Caco-2 (cell line): ENCODE measurements at regions not wholly inside any gene's neighbourhood (a gene's known extent, or its start where the extent isn't known, plus 50 kb on each side); places are given as distances from the start of the nearest gene placed in this dataset.

Source experiments
- BruUV-seq: library from RNA; stranded (reverse); fragments of 400-500 nt; replicated peaks from 2 replicates; lab custom pipeline; 2021; lab: Mats Ljungman, UMichigan
- CTCF ChIA-PET: fragments of 300-600 bp; sonication (Branson Sonifier 250); formaldehyde crosslinking; loops from one replicate; lab custom pipeline; 2022; ENCODE audit warnings: antibody characterized with exemption; lab: Charles Lee
- POLR2A ChIA-PET: fragments of 300-600 bp; sonication (Branson Sonifier 250); formaldehyde crosslinking; loops from one replicate; lab custom pipeline; 2022; ENCODE audit warnings: antibody characterized with exemption; lab: Charles Lee
- DNase-seq, 2 experiments: peaks; one replicate each; pipeline versions ENCODE4 v3.0.0 to v3.0.0-alpha.2; 2020 to 2022
- H3K27me3 ChIP-seq: replicated peaks from 2 replicates; pipeline ENCODE4 v1.6.0; 2011; ENCODE audit warnings: low read length; ENCODE audit not compliant: control insufficient read depth, insufficient read depth
- H3K36me3 ChIP-seq: 2 replicates; pipeline ENCODE4 v1.5.1; 2011; ENCODE audit warnings: low read length; ENCODE audit not compliant: control insufficient read depth, insufficient read depth
- H3K4me1 ChIP-seq: fragments of 250-450 bp; sonication (Bioruptor Pico); 2 replicates; pipeline ENCODE4 v1.5.1; 2020; ENCODE audit warnings: mild to moderate bottlenecking
- H3K4me3 ChIP-seq: 2 replicates; pipeline ENCODE4 v1.5.1; 2011; ENCODE audit warnings: low read depth, mild to moderate bottlenecking, control low read depth, low read length
- H3K9me3 ChIP-seq: fragments of 250-450 bp; sonication (Bioruptor Pico); 2 replicates; pipeline ENCODE4 v1.5.1; 2020; ENCODE audit warnings: mild to moderate bottlenecking, moderate library complexity
- H3K27ac Mint-ChIP-seq: one replicate; pipeline ENCODE4 v1.8.0; 2022; ENCODE audit warnings: mixed read lengths; ENCODE audit not compliant: unreplicated experiment
- H3K27me3 Mint-ChIP-seq: one replicate; pipeline ENCODE4 v1.8.0; 2022; ENCODE audit warnings: mixed read lengths; ENCODE audit not compliant: insufficient read depth, unreplicated experiment
- H3K36me3 Mint-ChIP-seq: one replicate; pipeline ENCODE4 v1.8.0; 2022; ENCODE audit warnings: mild to moderate bottlenecking, mixed read lengths; ENCODE audit not compliant: insufficient read depth, unreplicated experiment
- H3K4me1 Mint-ChIP-seq: one replicate; pipeline ENCODE4 v1.8.0; 2022; ENCODE audit warnings: low read depth, mixed read lengths; ENCODE audit not compliant: unreplicated experiment
- H3K4me3 Mint-ChIP-seq: one replicate; pipeline ENCODE4 v1.8.0; 2022; ENCODE audit warnings: mild to moderate bottlenecking, moderate library complexity, mixed read lengths; ENCODE audit not compliant: unreplicated experiment
- H3K9me3 Mint-ChIP-seq: one replicate; pipeline ENCODE4 v1.8.0; 2022; ENCODE audit warnings: mixed read lengths; ENCODE audit not compliant: unreplicated experiment
- intact Hi-C: fragments of 100-400 bp; cut with micrococcal nuclease; formaldehyde crosslinking; loops from one replicate; pipeline ENCODE4 v1.10.0; 2022; ENCODE audit not compliant: unreplicated experiment
- TF ChIP-seq, protein P1 (sequence below), 2 experiments: fragments of 200-600 bp in 1 of 2; IDR thresholded peaks; 1 replicate in 1 of 2; 2 replicates in 1 of 2; pipeline versions ENCODE4 v1.5.1 to v1.8.0; 2011 to 2022; ENCODE audit warnings: antibody characterized with exemption in 1 of 2, control low read depth in 1 of 2, inconsistent platforms in 1 of 2, low read depth in 1 of 2, low read length in 1 of 2, mild to moderate bottlenecking in 1 of 2, moderate library complexity in 1 of 2; ENCODE audit not compliant: insufficient read depth in 1 of 2, severe bottlenecking in 1 of 2, unreplicated experiment in 1 of 2

DNA sequence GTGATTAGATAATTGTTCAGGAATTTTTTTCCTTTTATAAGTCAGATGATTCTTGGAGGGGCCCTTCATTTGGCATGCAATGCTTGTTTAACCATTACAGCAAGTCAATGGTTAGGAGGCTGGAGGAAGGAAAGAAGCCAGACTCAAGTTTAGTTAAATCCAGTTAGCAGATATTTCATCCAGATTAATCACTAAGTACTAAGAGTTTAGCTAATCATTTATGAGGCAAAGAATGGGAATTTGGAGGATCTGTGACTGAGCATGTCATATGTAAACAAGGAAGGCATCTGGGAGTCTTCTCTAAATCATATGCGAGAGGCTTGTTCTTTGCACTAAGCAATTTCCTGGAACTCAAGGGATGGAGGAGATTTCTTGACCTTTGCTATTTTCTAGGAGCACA is 145.3 kb upstream of the SGCD start:
- peaks cover 17% of the 10 kb centered on the region for H3K9me3 Mint-ChIP-seq
- no peak overlapping the region for H3K4me3 Mint-ChIP-seq
- H3K36me3 Mint-ChIP-seq = no peaks in the 10 kb centered on the region
- no peaks in the 10 kb centered on the region for H3K27me3 Mint-ChIP-seq
- no TSS peak for BruUV-seq
- H3K9me3 ChIP-seq = no peaks in the 10 kb centered on the region
- H3K4me1 ChIP-seq = no peaks in the 10 kb centered on the region; the same call in 1 of the 2 replicates
- no peaks in the 10 kb centered on the region for H3K36me3 ChIP-seq
- H3K4me3 ChIP-seq = no peak overlapping the region
- H3K4me1 Mint-ChIP-seq = no peaks in the 10 kb centered on the region
- POLR2A ChIA-PET = no interaction called here
- intact Hi-C loops = no loop called here
- H3K27me3 ChIP-seq = no peaks in the 10 kb centered on the region
- CTCF ChIA-PET = no interaction called here
- DNase-seq = no peak
- no peak overlapping the region for H3K27ac Mint-ChIP-seq
- TF ChIP-seq, protein P1, sequence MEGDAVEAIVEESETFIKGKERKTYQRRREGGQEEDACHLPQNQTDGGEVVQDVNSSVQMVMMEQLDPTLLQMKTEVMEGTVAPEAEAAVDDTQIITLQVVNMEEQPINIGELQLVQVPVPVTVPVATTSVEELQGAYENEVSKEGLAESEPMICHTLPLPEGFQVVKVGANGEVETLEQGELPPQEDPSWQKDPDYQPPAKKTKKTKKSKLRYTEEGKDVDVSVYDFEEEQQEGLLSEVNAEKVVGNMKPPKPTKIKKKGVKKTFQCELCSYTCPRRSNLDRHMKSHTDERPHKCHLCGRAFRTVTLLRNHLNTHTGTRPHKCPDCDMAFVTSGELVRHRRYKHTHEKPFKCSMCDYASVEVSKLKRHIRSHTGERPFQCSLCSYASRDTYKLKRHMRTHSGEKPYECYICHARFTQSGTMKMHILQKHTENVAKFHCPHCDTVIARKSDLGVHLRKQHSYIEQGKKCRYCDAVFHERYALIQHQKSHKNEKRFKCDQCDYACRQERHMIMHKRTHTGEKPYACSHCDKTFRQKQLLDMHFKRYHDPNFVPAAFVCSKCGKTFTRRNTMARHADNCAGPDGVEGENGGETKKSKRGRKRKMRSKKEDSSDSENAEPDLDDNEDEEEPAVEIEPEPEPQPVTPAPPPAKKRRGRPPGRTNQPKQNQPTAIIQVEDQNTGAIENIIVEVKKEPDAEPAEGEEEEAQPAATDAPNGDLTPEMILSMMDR (IDR thresholded peaks at IDR 0.05; ENCODE audit: insufficient read depth in 1 of 2, low read depth in 1 of 2, low read length in 1 of 2, severe bottlenecking in 1 of 2, unreplicated experiment in 1 of 2) = no peak

DNA sequence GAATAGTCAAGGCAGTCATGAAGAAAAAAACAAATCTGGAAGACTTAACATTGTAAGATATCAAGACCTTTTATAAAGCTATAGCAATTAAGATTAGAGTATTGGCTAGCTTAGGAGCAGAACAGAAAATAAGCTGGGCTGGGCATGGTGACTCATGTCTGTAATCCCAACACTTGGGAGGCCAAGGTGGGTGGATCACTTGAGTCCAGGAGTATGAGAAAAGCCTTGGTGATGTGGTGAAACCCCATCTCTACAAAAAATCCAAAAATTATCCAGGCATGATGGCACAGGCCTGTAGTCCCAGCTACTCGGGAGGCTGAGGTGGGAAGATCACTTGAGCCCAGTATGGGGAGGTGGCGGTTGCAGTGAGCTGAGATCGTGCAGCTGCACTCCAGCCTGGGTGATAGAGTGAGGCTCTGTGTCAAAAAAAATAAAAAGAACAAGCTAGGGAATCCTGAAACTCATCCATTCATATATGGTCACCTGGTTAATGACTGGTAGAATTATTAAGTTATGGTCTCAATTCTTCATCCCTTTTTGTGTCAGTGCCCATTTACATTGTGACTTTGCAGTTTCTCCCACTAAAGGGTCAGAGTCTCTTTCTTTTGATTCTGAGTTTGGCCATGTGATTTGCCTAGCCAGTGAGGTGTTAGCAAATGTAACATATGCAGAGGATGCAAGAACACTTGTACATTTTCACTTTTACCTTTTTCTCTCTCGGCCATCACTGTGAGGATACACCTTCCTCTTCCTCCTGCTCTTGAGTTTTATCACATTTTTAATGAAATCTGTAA is 144.6 kb upstream of the SGCD start:
- H3K9me3 Mint-ChIP-seq = peaks cover 17% of the 10 kb centered on the region

DNA sequence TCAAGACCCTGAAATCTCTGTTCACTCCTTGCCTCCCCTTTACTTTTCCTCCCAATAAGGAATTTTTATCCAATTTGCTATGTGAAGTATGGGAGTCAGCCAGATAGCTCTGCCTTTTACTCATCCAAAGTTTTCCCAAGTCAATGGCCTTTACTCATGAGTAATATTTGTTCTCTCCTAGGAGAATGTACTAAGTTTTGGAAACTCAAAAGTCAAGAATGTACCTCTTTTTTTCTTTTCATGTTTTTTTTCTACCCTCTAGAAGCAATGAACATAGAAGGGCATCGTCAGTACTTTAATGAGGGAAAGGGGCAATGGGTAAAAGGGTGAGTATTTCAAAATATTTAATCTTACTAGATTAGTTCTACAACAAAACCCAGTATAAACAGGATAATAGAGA is 140.2 kb upstream of the SGCD start:
- Mint-ChIP-seq H3K27ac (no peak overlapping the region), H3K27me3 (no peaks in the 10 kb centered on the region), H3K4me3 (no peak overlapping the region), H3K4me1 (no peaks in the 10 kb centered on the region), H3K9me3 (peaks cover 3% of the 10 kb centered on the region), H3K36me3 (no peaks in the 10 kb centered on the region)
- Histone ChIP-seq H3K9me3 (no peaks in the 10 kb centered on the region), H3K27me3 (no peaks in the 10 kb centered on the region), H3K4me3 (no peak overlapping the region), H3K36me3 (no peaks in the 10 kb centered on the region), H3K4me1 (no peaks in the 10 kb centered on the region)
- no TSS peak for BruUV-seq
- intact Hi-C loops = no loop called here
- ChIA-PET POLR2A (no interaction called here), CTCF (no interaction called here)
- TF ChIP-seq, protein P1 (IDR thresholded peaks at IDR 0.05; ENCODE audit: insufficient read depth in 1 of 2, low read depth in 1 of 2, low read length in 1 of 2, severe bottlenecking in 1 of 2, unreplicated experiment in 1 of 2) = no peak
- no peak for DNase-seq

More for the DNA sequence above, 144.6 kb upstream of the SGCD start:
- no TSS peak for BruUV-seq
- Histone ChIP-seq H3K4me3 (no peak overlapping the region), H3K36me3 (no peaks in the 10 kb centered on the region), H3K4me1 (no peaks in the 10 kb centered on the region; the same call in 1 of the 2 replicates), H3K9me3 (no peaks in the 10 kb centered on the region), H3K27me3 (no peaks in the 10 kb centered on the region)
- no peak overlapping the region for H3K4me3 Mint-ChIP-seq
- H3K27me3 Mint-ChIP-seq = no peaks in the 10 kb centered on the region
- ChIA-PET CTCF (no interaction called here), POLR2A (no interaction called here)
- H3K4me1 Mint-ChIP-seq = no peaks in the 10 kb centered on the region
- no peak overlapping the region for H3K27ac Mint-ChIP-seq
- DNase-seq = no peak
- TF ChIP-seq, protein P1 (IDR thresholded peaks at IDR 0.05; ENCODE audit: insufficient read depth in 1 of 2, low read depth in 1 of 2, low read length in 1 of 2, severe bottlenecking in 1 of 2, unreplicated experiment in 1 of 2) = no peak
- H3K36me3 Mint-ChIP-seq = no peaks in the 10 kb centered on the region
- intact Hi-C loops = no loop called here
